Neural crest cell (in vitro differentiated cells): ENCODE measurements at regions not wholly inside any gene's neighbourhood (a gene's known extent, or its start where the extent isn't known, plus 50 kb on each side); places are given as distances from the start of the nearest gene placed in this dataset.
A peak's percentile ranks its signal among the peaks of the same experiment; 100 is the strongest.

Experiments used
- DNase-seq: peaks from one replicate; pipeline ENCODE4 v3.0.0; 2021; ENCODE audit warnings: low read depth, mixed read lengths, low spot score
- H3K27ac Mint-ChIP-seq: one replicate; pipeline ENCODE4 v1.8.0; 2021; ENCODE audit warnings: mild to moderate bottlenecking, mixed read lengths; ENCODE audit not compliant: unreplicated experiment
- H3K27me3 Mint-ChIP-seq: 2 replicates; pipeline ENCODE4 v1.8.0; 2021; ENCODE audit warnings: low read depth, mild to moderate bottlenecking, mixed read lengths
- H3K36me3 Mint-ChIP-seq: 2 replicates; pipeline ENCODE4 v1.8.0; 2021; ENCODE audit warnings: low read depth, mild to moderate bottlenecking, mixed read lengths
- H3K4me1 Mint-ChIP-seq: 2 replicates; pipeline ENCODE4 v1.8.0; 2021; ENCODE audit warnings: mixed read lengths
- H3K4me3 Mint-ChIP-seq: one replicate; pipeline ENCODE4 v1.8.0; 2021; ENCODE audit warnings: mild to moderate bottlenecking, mixed read lengths
- H3K9me3 Mint-ChIP-seq: 2 replicates; pipeline ENCODE4 v1.8.0; 2021; ENCODE audit warnings: mixed read lengths
- TF ChIP-seq, protein P1 (sequence below): fragments of 200-600 bp; sonication (generic); conservative IDR thresholded peaks from 2 replicates; pipeline ENCODE4 v1.5.0; 2021; ENCODE audit warnings: antibody characterized with exemption, mild to moderate bottlenecking

DNA sequence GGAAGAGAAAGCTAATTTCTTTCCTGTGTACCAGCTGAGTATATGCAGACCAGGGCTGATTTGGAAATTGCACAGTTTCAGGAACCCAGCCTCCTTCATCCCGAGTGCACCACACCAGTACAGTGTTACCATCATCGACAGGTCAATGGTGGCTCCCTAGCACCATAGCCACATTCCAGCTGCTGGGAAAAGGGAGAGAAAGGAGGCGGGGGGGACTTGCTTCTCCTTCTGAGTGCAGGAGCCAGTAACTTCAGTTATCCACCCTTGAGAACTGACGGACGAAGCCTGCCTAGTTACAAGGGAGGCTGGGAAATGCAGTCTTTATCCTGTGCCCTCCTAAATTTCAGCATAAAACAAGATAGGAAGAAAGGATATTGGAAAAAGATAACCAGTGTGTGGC lies 129.7 kb upstream of the PRICKLE2 start:
- TF ChIP-seq, protein P1, sequence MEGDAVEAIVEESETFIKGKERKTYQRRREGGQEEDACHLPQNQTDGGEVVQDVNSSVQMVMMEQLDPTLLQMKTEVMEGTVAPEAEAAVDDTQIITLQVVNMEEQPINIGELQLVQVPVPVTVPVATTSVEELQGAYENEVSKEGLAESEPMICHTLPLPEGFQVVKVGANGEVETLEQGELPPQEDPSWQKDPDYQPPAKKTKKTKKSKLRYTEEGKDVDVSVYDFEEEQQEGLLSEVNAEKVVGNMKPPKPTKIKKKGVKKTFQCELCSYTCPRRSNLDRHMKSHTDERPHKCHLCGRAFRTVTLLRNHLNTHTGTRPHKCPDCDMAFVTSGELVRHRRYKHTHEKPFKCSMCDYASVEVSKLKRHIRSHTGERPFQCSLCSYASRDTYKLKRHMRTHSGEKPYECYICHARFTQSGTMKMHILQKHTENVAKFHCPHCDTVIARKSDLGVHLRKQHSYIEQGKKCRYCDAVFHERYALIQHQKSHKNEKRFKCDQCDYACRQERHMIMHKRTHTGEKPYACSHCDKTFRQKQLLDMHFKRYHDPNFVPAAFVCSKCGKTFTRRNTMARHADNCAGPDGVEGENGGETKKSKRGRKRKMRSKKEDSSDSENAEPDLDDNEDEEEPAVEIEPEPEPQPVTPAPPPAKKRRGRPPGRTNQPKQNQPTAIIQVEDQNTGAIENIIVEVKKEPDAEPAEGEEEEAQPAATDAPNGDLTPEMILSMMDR = no peak
- no peak for DNase-seq
- peaks cover 67% of the 10 kb centered on the region for H3K4me1 Mint-ChIP-seq
- H3K9me3 Mint-ChIP-seq = no peaks in the 10 kb centered on the region
- H3K27ac Mint-ChIP-seq = no peak overlapping the region
- no peaks in the 10 kb centered on the region for H3K27me3 Mint-ChIP-seq
- no peaks in the 10 kb centered on the region for H3K36me3 Mint-ChIP-seq
- no peak overlapping the region for H3K4me3 Mint-ChIP-seq

DNA sequence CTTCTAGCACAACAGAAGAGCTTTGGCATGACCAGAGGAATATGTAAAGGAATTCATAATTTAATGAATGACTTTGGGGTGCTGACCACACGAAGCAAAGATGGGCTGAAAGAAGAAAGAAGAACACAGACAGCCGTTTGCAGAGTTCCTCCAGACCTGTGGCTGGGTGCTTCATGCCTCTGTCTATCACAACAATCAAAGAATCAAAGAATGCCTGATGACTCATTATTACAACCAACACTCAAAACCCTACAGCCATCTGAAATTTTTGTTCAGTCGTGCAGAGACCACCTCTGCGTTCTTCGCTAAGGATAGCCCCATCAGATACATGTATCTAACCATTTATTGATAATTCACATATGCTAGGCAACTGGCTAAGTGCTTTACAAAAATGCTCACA lies 129.0 kb upstream of the PRICKLE2 start:
- TF ChIP-seq, protein P1 = no peak
- Mint-ChIP-seq H3K4me3 (no peak overlapping the region), H3K27ac (no peak overlapping the region), H3K27me3 (no peaks in the 10 kb centered on the region), H3K9me3 (no peaks in the 10 kb centered on the region), H3K36me3 (no peaks in the 10 kb centered on the region), H3K4me1 (peaks cover 75% of the 10 kb centered on the region)
- no peak for DNase-seq

DNA sequence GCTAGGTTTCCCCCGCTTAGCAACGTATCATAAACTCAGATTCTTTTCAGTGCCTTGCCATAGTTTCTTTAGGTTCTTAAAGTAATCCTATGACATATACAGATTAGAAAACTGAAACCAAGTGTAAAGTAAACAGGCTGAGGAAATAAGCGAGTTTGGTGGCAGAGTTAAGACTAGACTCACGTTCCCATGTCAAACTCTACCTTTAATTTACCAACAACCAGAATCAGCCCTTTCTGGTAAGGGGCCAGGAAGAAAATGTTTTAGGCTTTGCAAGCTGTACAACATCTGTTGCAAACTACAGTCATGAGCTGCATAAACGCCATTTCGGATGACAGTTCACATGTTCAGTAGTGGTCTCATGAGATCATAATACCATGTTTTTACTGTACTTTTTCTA lies 128.0 kb upstream of the PRICKLE2 start:
- H3K27ac Mint-ChIP-seq = no peak overlapping the region
- no peaks in the 10 kb centered on the region for H3K9me3 Mint-ChIP-seq
- TF ChIP-seq, protein P1 = no peak
- H3K27me3 Mint-ChIP-seq = no peaks in the 10 kb centered on the region
- H3K36me3 Mint-ChIP-seq = no peaks in the 10 kb centered on the region
- peaks cover 76% of the 10 kb centered on the region for H3K4me1 Mint-ChIP-seq
- H3K4me3 Mint-ChIP-seq = no peak overlapping the region
- DNase-seq = no peak

DNA sequence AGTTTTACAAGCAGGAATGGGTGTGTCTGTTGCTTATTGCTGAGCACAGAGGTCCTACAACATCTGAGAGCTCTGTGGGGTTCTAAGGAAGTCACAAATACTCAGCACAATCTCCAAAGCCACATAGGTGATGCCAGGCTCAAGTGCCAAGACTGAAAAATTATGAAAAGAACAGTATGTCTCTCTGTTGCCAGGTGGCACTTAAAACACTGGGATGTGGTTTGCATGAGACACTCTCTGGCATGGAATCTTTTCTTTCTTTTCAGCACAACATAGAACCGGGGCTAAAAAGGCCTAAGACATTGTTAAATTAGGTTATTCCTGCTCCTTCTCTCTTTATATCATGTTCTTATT lies 127.3 kb upstream of the PRICKLE2 start:
- DNase-seq = no peak
- Mint-ChIP-seq H3K4me3 (peak overlapping the region; percentile 25), H3K27ac (no peak overlapping the region), H3K9me3 (no peaks in the 10 kb centered on the region), H3K27me3 (no peaks in the 10 kb centered on the region), H3K4me1 (peaks cover 78% of the 10 kb centered on the region), H3K36me3 (no peaks in the 10 kb centered on the region)
- TF ChIP-seq, protein P1 = no peak

DNA sequence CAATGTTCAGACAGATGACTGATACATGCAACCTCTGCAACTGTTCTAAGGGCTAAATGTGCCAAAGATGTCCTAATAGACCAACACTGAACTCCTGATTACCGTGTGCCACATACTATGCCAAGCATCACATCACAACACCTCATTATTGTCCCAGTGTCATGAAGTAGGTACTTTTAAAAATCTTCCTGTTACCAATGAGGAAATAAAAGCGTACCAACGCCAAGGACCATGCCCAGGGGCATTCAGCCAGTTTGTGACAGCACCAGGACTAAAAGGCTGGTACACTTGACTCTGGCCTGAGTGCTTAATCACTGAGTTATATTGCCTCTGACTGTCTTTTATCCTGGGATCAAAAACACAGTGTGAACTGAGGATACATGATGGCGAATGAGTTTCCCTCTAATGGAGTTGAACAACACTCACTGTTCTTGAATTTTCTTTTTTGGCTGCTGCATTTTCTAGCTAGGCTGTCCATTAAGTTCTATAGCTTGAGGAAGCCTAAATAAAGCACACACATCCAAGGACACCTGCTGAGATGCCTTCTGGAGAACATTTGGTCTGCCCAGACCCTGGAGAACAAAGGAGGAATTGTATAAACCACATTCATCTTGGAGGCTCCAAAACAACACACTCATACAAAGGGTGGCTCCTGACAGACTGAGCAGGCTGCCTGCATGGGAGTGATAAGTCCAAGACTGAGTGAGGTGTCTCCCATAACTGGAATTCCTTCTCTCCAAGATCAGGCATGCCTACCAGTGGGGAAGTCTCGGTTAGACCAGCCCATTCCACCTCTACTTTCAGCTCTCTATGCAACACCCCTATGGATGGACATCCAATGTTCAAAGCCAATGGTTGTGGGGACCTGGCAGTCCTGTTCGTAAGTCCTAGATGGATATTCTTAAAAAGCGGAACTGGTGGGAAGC lies 126.7 kb upstream of the PRICKLE2 start:
- Mint-ChIP-seq H3K4me1 (peaks cover 82% of the 10 kb centered on the region), H3K27me3 (no peaks in the 10 kb centered on the region), H3K4me3 (no peak overlapping the region), H3K36me3 (no peaks in the 10 kb centered on the region), H3K27ac (peak overlapping the region; percentile 75), H3K9me3 (no peaks in the 10 kb centered on the region)
- TF ChIP-seq, protein P1 = no peak
- DNase-seq = no peak
